Keratinocyte (primary cell): ENCODE measurements at regions not wholly inside any gene's neighbourhood (a gene's known extent, or its start where the extent isn't known, plus 50 kb on each side); places are given as distances from the start of the nearest gene placed in this dataset.

Experiments used
- CTCF ChIP-seq, 3 experiments: IDR thresholded peaks in 1 of 3; conservative IDR thresholded peaks in 1 of 3; optimal IDR thresholded peaks in 1 of 3; 2 replicates in 2 of 3; 3 replicates in 1 of 3; pipeline versions ENCODE3 to v1.5.1; 2011; ENCODE audit warnings: low read length in 3 of 3, mild to moderate bottlenecking in 3 of 3, moderate library complexity in 2 of 3, control low read depth in 1 of 3, inconsistent platforms in 1 of 3; ENCODE audit not compliant: insufficient read depth in 2 of 3; ENCODE audit errors: extremely low read depth in 1 of 3
- EZH2 ChIP-seq: IDR thresholded peaks from one replicate; pipeline ENCODE4 v1.6.1; 2012; ENCODE audit warnings: inconsistent platforms, mild to moderate bottlenecking, low read length, moderate library complexity

GRCh38 chr20:55329108-55329507 lies 676.2 kb downstream of the CBLN4 start:
- TF ChIP-seq CTCF (optimal IDR thresholded peaks at IDR 0.05 in 1 of 3, IDR thresholded peaks at IDR 0.05 in 1 of 3, conservative IDR thresholded peaks at IDR 0.05 in 1 of 3; ENCODE audit: extremely low read depth in 1 of 3, insufficient read depth in 2 of 3, low read length in 3 of 3): no peak
- TF ChIP-seq EZH2: no peak
